Coronary artery (tissue), 2 donors: ENCODE measurements at regions not wholly inside any gene's neighbourhood (a gene's known extent, or its start where the extent isn't known, plus 50 kb on each side); places are given as distances from the start of the nearest gene placed in this dataset.

Source experiments
- DNase-seq: peaks from one replicate; pipeline ENCODE4 v3.0.0-alpha.2; 2017; ENCODE audit warnings: low spot score
- H3K27ac ChIP-seq, 2 donors: fragments of 200-600 bp; sonication (generic); one replicate each; pipeline ENCODE4 v1.5.1; 2016 to 2019
- H3K4me3 ChIP-seq: fragments of 200-600 bp; sonication (generic); 2 replicates; pipeline ENCODE4 v1.5.1; 2016; ENCODE audit warnings: mild to moderate bottlenecking, moderate library complexity
- CTCF ChIP-seq: fragments of 200-600 bp; sonication (generic); IDR thresholded peaks from one replicate; pipeline ENCODE4 v1.5.1; 2019; ENCODE audit warnings: antibody characterized with exemption

GRCh38 chr20:57056651-57057050 is 209.8 kb downstream of the BMP7 start:
- TF ChIP-seq CTCF = no peak
- Histone ChIP-seq H3K27ac (no peak overlapping the region), H3K4me3 (no peak overlapping the region)
- DNase-seq = no peak

DNA sequence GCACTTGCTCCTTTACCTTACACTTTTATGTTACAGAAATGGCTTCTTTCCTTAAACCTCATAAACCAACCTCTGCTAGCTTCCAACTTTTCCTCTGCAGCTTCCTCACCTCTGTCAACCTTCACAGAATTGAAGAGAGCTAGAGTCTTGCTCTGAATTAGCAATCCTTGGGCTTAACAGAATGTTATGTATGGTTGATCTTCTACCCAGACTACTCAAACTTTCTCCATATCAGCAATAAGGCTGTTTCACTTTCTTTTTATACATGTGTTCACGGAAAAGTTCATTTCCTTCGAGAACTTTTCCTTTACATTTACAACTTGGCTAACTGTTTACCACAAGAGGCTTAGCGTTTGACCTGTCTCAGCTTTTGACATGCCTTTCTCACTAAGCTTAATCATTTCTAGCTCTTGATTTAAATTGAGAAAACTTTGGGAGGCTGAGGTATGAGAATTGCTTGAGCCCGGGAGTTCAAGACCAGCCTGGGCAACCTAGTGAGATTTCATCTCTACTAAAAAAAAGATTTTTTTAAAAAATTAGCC is 207.3 kb downstream of the BMP7 start:
- no peak for TF ChIP-seq CTCF
- H3K4me3 ChIP-seq = no peak overlapping the region
- H3K27ac ChIP-seq = no peak overlapping the region
- no peak for DNase-seq

- DNase-seq = no peak
- Histone ChIP-seq H3K4me3 (no peak overlapping the region), H3K27ac (no peak overlapping the region)
- TF ChIP-seq CTCF = no peak
Observed at GRCh38 chr20:57060407-57061050, 205.9 kb downstream of the BMP7 start.

DNA sequence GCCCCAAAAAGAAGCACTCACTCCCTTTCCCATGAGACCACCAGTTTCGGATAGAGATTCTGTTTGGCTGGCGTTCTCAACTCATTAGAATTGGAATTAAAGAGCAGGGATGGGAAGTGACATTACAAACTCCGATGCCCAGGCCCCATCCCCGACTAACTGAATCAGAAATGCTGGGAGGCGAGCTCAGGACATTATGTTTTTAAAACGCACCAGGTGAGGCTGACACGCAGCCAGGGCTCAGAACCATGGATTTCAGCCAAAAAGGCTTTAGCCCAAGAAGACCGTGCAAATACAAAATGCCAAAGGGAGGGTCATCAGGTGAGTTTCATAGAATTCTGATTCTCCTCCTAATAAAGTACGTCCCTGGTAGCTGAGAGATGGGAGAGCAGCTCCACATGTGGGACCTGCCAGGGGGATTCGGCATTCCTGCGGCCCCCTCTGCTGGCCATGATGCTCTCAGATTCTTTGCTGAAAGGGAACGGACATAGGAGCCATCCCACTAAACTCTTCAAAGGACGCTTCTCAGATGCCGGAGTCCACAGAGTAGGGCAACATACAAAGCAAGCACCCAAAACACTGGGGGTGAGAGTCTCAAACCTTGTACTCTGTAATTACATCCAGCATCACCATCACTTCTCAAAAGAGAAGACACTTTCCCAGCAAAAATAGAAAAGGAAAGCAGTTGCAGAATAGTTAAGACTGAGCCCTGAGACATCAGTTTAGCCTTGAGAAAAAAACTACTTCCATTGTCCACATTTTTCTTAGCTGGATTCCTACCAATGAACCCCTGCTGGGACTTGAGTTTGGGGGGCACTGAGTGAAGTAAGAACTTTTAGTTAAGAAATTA is 205.2 kb downstream of the BMP7 start:
- no peak for DNase-seq

GRCh38 chr20:57062241-57062640 is 204.2 kb downstream of the BMP7 start:
- no peak overlapping the region for H3K4me3 ChIP-seq
- no peak for DNase-seq
- TF ChIP-seq CTCF = no peak
- no peak overlapping the region for H3K27ac ChIP-seq

More for the DNA sequence above, 205.2 kb downstream of the BMP7 start:
- TF ChIP-seq CTCF = no peak
- no peak overlapping the region for H3K27ac ChIP-seq
- no peak overlapping the region for H3K4me3 ChIP-seq

GRCh38 chr20:57062696-57063270 is 203.7 kb downstream of the BMP7 start:
- TF ChIP-seq CTCF = no peak
- no peak for DNase-seq
- Histone ChIP-seq H3K27ac (no peak overlapping the region), H3K4me3 (no peak overlapping the region)
